GM18508 (cell line): ENCODE measurements at regions not wholly inside any gene's neighbourhood (a gene's known extent, or its start where the extent isn't known, plus 50 kb on each side); places are given as distances from the start of the nearest gene placed in this dataset.
"Not testable (repeated sequence)": the region's sequence is repeated elsewhere in the genome, so short reads cannot be mapped to it uniquely, and the experiment has no call there.

Experiments used
- ATAC-seq: cut with Tn5 transposase; IDR thresholded peaks from one replicate; pipeline ENCODE4 v1.9.1; 2021; ENCODE audit warnings: moderate number of reproducible peaks; ENCODE audit not compliant: insufficient read depth, unreplicated experiment

DNA sequence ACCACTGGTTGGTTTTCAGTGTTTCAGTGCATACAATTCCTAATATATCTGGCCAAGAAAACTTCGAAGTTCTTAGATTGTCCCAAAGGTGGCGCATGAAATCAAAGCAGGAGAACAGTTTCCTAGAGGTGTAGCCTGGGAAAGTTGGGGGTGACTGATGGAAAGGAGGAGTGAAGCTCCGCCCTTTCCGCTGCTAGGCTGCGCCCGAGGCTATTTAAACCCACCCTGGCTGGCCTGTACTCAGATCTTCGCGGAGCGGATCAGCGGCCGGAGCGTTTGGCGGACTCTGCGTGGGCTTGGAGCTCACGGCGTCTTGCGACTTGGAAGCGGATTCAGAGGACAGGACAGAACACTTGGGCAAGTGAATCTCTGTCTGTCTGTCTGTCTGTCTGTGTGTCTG is 328.7 kb downstream of the CWH43 start:
- not testable (repeated sequence) for ATAC-seq

DNA sequence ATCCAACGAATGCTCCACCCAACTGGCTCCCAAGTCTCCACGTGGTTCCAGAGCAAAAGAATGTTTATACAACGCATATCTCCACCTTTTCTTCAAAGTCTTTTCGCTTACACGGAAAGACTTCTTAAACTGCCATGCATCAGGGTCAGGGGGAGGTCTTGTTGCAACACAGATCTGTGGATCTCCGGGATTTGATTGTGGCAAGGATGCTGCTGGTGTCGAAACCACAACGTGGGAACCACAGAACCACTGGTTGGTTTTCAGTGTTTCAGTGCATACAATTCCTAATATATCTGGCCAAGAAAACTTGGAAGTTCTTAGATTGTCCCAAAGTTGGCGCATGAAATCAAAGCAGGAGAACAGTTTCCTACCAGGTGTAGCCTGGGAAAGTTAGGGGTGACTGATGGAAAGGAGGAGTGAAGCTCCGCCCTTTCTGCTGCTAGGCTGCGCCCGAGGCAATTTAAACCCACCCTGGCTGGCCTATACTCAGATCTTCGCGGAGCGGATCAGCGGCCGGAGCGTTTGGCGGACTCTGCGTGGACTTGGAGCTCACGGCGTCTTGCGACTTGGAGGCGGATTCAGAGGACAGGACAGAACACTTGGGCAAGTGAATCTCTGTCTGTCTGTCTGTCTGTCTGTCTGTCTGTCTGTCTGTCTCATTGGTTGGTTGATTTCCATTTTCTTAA is 334.8 kb downstream of the CWH43 start:
- not testable (repeated sequence) for ATAC-seq

DNA sequence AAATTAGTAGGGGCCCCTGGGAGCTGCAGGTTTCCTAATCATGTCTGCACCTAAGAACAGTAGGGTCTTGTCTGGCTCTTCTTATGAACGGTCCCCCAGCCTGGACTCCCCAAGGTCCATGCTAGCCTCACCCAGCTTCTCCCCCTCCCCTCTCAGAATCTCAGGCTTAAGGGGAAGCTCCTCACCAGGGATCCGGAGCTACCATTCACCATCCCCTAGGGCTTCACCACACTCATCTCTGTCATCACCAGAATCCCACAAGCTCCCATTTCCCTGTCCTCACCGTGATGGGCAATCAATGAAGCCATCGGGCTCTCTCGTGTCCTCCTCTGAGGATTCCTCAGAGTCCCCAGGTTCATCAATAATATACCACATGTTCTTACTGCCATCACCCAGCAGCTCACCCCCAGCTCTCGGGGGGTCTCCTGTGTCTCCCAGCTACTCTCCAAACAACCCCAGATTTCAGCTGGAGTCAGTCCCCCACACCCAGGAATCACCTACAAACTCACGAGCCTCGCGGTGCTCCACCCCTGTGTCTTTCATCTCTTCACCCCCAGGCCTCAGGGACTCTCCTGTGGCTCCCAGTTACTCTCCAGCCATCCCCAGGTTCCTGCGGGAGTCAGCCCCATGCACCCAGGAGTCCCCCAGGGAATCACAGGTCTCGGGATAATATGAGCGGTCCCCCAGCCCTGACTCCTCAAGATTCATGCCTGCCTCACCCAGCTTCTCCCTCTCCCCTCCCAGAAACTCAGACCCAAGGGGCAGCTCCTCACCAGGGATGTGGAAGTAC is 335.6 kb downstream of the CWH43 start:
- not testable (repeated sequence) for ATAC-seq

DNA sequence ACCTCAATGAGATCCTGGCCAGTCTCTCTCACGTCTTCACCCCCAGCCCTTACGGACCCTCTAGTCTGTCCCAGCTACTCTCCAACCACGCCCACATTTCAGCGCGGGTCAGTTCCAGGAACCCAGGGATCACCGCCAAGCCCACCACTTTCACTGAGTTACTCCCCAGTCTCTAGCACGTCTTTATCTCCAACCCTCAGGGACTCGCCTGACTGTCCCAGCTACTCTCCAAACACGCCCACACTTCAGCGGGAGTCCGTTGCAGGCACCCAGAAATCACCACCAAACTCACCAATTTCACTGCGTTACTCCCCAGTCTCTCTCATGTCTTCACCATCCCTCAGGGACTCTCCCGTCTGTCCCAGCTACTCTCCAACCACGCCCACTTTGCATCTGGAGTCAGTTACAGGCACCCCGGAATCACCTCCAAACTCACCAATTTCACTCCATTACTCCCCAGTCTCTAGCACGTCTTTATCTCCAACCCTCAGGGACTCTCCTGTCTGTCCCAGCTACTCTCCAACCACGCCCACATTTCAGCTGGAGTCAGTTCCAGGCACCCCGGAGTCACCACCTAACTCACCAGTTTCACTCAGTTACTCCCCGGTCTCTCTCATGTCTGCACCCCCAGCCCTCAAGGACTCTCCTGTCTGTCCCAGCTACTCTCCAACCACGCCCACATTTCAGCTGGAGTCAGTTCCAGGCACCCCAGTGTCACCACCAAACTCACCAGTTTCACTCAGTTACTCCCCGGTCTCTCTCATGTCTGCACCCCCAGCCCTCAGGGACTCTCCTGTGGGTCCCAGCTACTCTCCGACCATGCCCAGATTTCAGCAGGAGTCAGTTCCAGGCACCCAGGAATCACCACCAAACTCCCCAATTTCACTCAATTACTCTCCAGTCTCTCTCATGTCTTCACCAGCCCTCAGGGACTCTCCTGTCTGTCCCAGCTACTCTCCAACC is 336.8 kb downstream of the CWH43 start:
- ATAC-seq, result not testable (repeated sequence)

DNA sequence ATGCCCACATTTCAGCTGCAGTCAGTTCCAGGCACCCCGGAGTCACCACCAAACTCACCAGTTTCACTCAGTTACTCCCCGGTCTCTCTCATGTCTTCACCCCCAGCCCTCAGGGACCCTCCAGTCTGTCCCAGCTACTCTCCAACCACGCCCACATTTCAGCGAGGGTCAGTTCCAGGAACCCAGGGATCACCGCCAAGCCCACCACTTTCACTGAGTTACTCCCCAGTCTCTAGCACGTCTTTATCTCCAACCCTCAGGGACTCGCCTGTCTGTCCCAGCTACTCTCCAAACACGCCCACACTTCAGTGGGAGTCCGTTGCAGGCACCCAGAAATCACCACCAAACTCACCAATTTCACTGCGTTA is 337.5 kb downstream of the CWH43 start:
- not testable (repeated sequence) for ATAC-seq
